B cell (primary cell): ENCODE measurements at regions not wholly inside any gene's neighbourhood (a gene's known extent, or its start where the extent isn't known, plus 50 kb on each side); places are given as distances from the start of the nearest gene placed in this dataset.
"Not testable (repeated sequence)": the region's sequence is repeated elsewhere in the genome, so short reads cannot be mapped to it uniquely, and the experiment has no call there.

Source experiments
- ATAC-seq: fragments of 200-7000 bp; cut with Tn5 transposase; one replicate; pipeline ENCODE4 v1.10.0; 2021; ENCODE audit warnings: low read depth, mild to moderate bottlenecking, moderate number of reproducible peaks, moderate library complexity
- CTCF ChIA-PET: fragments of 350-600 bp; sonication (Branson Sonifier 250); formaldehyde crosslinking; loops from one replicate; lab custom pipeline; 2021; ENCODE audit warnings: antibody characterized with exemption, inconsistent platforms; lab: Charles Lee
- POLR2A ChIA-PET: fragments of 350-600 bp; sonication (Branson Sonifier 250); formaldehyde crosslinking; loops from one replicate; lab custom pipeline; 2021; ENCODE audit warnings: antibody characterized with exemption; lab: Charles Lee
- DNase-seq: peaks from one replicate; pipeline ENCODE4 v3.0.0; 2013
- H2AFZ ChIP-seq: 2 replicates; pipeline ENCODE4 v1.6.1; 2012; ENCODE audit warnings: mild to moderate bottlenecking, low read depth, low read length; ENCODE audit not compliant: insufficient read depth, poor library complexity, severe bottlenecking
- H3K27ac ChIP-seq, 2 donors: 1 replicate in 1 of 2; 2 replicates in 1 of 2; pipeline ENCODE4 v1.5.1; 2012 to 2013; ENCODE audit warnings: low read length in 2 of 2, mild to moderate bottlenecking in 2 of 2, moderate library complexity in 1 of 2
- H3K27me3 ChIP-seq, 4 experiments: fragments of 200-600 bp in 1 of 4; sonication (generic) in 1 of 4; replicated peaks in 1 of 4; 1 replicate in 2 of 4; 2 replicates in 2 of 4; pipeline versions ENCODE4 v1.6.1 to v1.7.0; 2013 to 2016; ENCODE audit warnings: low read length in 3 of 4, mild to moderate bottlenecking in 2 of 4, mixed read lengths in 1 of 4, moderate library complexity in 1 of 4; ENCODE audit not compliant: insufficient read depth in 4 of 4, control insufficient read depth in 3 of 4; ENCODE audit errors: control extremely low read depth in 1 of 4
- H3K36me3 ChIP-seq, 2 experiments: replicated peaks in 1 of 2; 1 replicate in 1 of 2; 2 replicates in 1 of 2; pipeline versions ENCODE4 v1.6.1 to v1.7.1; 2013; ENCODE audit warnings: low read length in 1 of 2; ENCODE audit not compliant: insufficient read depth in 2 of 2, control insufficient read depth in 1 of 2; ENCODE audit errors: control extremely low read depth in 1 of 2, extremely low read depth in 1 of 2
- H3K4me1 ChIP-seq, 2 donors: fragments of 200-600 bp in 1 of 2; sonication (generic) in 1 of 2; 1 replicate in 1 of 2; 2 replicates in 1 of 2; pipeline versions ENCODE4 v1.5.1 to v1.6.1; 2013 to 2017; ENCODE audit warnings: low read length in 2 of 2; ENCODE audit not compliant: control insufficient read depth in 2 of 2, insufficient read depth in 2 of 2
- H3K4me2 ChIP-seq: replicated peaks from 2 replicates; pipeline ENCODE3; 2012; ENCODE audit warnings: mild to moderate bottlenecking, low read depth, low read length; ENCODE audit not compliant: poor library complexity, severe bottlenecking
- H3K4me3 ChIP-seq, 5 experiments: fragments of 200-600 bp in 1 of 5; sonication (generic) in 1 of 5; 1 replicate in 3 of 5; 2 replicates in 2 of 5; pipeline versions ENCODE4 v1.5.1 to v1.7.0; 2011 to 2016; ENCODE audit warnings: low read length in 4 of 5, mild to moderate bottlenecking in 4 of 5, low read depth in 2 of 5, control low read depth in 1 of 5, moderate library complexity in 1 of 5; ENCODE audit not compliant: insufficient read depth in 1 of 5; ENCODE audit errors: control extremely low read depth in 1 of 5, extremely low read depth in 1 of 5
- H3K79me2 ChIP-seq: fragments of 200-600 bp; sonication (generic); one replicate; pipeline ENCODE4 v1.6.0; 2016; ENCODE audit warnings: low read length; ENCODE audit not compliant: control insufficient read depth, insufficient read depth
- H3K9ac ChIP-seq: fragments of 200-600 bp; sonication (generic); 2 replicates; pipeline ENCODE4 v1.6.1; 2017; ENCODE audit warnings: mild to moderate bottlenecking, low read length, moderate library complexity
- H3K9me3 ChIP-seq, 3 donors: one replicate each; pipeline versions ENCODE4 v1.6.1 to v1.7.1; 2013; ENCODE audit warnings: low read length in 2 of 3; ENCODE audit not compliant: control insufficient read depth in 2 of 3, insufficient read depth in 1 of 3; ENCODE audit errors: control extremely low read depth in 1 of 3
- H4K20me1 ChIP-seq: 2 replicates; pipeline ENCODE4 v1.6.0; 2012; ENCODE audit warnings: mild to moderate bottlenecking, low read length; ENCODE audit not compliant: insufficient read depth, control insufficient read depth, poor library complexity, severe bottlenecking
- H3K27ac Mint-ChIP-seq: one replicate; pipeline ENCODE4 v1.8.0; 2021; ENCODE audit warnings: mixed read lengths
- H3K27me3 Mint-ChIP-seq: one replicate; pipeline ENCODE4 v1.8.0; 2021; ENCODE audit warnings: mixed read lengths
- H3K4me1 Mint-ChIP-seq: one replicate; pipeline ENCODE4 v1.8.0; 2021; ENCODE audit warnings: mixed read lengths
- H3K4me3 Mint-ChIP-seq: one replicate; pipeline ENCODE4 v1.8.0; 2021; ENCODE audit warnings: mixed read lengths
- H3K9me3 Mint-ChIP-seq: one replicate; pipeline ENCODE4 v1.8.0; 2022; ENCODE audit warnings: mixed read lengths; ENCODE audit not compliant: insufficient read depth
- EZH2 ChIP-seq: IDR thresholded peaks from 2 replicates; pipeline ENCODE4 v1.6.1; 2012; ENCODE audit warnings: borderline replicate concordance, low read depth, mild to moderate bottlenecking, moderate library complexity, low read length; ENCODE audit not compliant: insufficient read depth, poor library complexity, severe bottlenecking
- WGBS: methylation state at CpG from one replicate; pipeline ENCODE4 v1.1.5; 2013; ENCODE audit warnings: missing lambda C conversion rate; ENCODE audit not compliant: insufficient coverage; 5-methylcytosine and 5-hydroxymethylcytosine counted together
- intact Hi-C: fragments of 100-400 bp; cut with micrococcal nuclease; formaldehyde crosslinking; loops from one replicate; pipeline ENCODE4 v1.10.0; 2022
- TF ChIP-seq, protein P1 (sequence below): fragments of 200-600 bp; IDR thresholded peaks from one replicate; pipeline ENCODE4 v1.8.0; 2022; ENCODE audit warnings: antibody characterized with exemption, mild to moderate bottlenecking

DNA sequence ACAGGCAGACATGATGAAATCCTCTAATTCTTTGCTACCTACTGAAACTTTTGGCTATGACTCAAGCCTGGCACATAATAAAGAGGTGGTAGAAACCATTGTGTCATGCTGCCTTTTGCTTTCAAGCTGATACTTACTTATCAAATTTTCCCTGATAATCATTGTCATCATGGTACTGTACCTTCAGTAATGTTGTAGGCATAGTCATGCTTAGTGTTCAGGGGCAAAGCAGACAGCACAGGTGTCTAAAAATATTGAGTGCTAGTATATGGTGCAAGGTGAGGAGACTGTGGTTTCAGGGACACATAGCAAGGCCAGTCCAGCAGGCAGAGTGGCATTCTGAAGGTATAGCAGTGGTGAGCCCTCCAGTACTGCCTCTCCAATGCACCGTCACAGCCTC is 226.9 kb upstream of the DEPDC1 start:
- Histone ChIP-seq H2AFZ (no peak overlapping the region), H3K36me3 (no peaks in the 10 kb centered on the region), H3K27me3 (no peaks in the 10 kb centered on the region), H4K20me1 (no peaks in the 10 kb centered on the region), H3K79me2 (no peaks in the 10 kb centered on the region), H3K4me3 (no peak overlapping the region), H3K4me2 (no peak overlapping the region), H3K9me3 (no peaks in the 10 kb centered on the region), H3K4me1 (no peaks in the 10 kb centered on the region), H3K27ac (no peak overlapping the region), H3K9ac (no peak overlapping the region)
- ATAC-seq (no peak), DNase-seq (no peak)
- Mint-ChIP-seq H3K27me3 (no peaks in the 10 kb centered on the region), H3K27ac (no peak overlapping the region), H3K4me3 (no peak overlapping the region), H3K4me1 (no peaks in the 10 kb centered on the region), H3K9me3 (peaks cover 3% of the 10 kb centered on the region)
- TF ChIP-seq, protein P1, sequence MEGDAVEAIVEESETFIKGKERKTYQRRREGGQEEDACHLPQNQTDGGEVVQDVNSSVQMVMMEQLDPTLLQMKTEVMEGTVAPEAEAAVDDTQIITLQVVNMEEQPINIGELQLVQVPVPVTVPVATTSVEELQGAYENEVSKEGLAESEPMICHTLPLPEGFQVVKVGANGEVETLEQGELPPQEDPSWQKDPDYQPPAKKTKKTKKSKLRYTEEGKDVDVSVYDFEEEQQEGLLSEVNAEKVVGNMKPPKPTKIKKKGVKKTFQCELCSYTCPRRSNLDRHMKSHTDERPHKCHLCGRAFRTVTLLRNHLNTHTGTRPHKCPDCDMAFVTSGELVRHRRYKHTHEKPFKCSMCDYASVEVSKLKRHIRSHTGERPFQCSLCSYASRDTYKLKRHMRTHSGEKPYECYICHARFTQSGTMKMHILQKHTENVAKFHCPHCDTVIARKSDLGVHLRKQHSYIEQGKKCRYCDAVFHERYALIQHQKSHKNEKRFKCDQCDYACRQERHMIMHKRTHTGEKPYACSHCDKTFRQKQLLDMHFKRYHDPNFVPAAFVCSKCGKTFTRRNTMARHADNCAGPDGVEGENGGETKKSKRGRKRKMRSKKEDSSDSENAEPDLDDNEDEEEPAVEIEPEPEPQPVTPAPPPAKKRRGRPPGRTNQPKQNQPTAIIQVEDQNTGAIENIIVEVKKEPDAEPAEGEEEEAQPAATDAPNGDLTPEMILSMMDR: no peak
- no peak for TF ChIP-seq EZH2
- ChIA-PET CTCF (no interaction called here), POLR2A (no interaction called here)
- intact Hi-C loops: no loop called here
- WGBS: no CpG with 5 or more reads among the region's 1 CpG

DNA sequence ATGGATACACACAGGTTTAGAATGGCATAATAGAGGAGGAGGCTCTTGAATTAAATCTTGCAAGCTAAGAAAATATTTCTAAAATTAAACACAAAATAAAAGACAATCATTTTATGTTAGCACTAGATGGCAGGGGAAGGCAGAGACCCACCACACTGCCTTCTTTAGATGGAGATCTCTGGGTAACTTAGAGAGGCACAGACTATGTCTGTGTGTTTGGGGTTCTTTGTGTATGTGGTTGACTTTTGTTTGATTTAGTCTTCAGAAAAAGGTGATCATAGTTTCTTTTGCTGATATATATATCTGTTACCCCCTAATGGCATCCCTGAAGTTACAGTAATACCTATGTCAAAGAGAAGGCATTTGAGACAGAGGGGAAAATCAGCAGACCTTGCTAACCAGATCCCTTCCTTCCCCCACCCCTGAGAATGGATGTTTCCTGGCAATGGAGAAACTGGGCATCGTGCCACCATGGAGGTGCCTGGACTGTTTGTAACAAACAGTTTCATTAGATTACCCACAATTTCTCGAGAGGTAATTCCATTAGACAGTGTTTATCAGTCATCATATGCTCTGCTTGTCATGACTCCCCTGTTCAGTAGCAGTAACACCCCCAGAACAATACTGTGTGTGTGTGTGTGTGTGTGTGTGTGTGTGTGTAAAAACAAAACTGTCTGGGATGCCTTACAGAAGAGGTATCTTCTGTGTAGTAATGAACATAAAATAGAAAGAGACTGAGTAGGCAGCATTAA is 228.3 kb upstream of the DEPDC1 start:
- intact Hi-C loops: no loop called here
- no peak overlapping the region for H3K9ac ChIP-seq
- Mint-ChIP-seq H3K4me1 (no peaks in the 10 kb centered on the region), H3K27ac (no peak overlapping the region), H3K27me3 (no peaks in the 10 kb centered on the region), H3K9me3 (no peaks in the 10 kb centered on the region), H3K4me3 (no peak overlapping the region)
- ATAC-seq: no peak
- no peaks in the 10 kb centered on the region for H3K27me3 ChIP-seq
- H3K79me2 ChIP-seq: no peaks in the 10 kb centered on the region
- POLR2A ChIA-PET: no interaction called here
- no peaks in the 10 kb centered on the region for H4K20me1 ChIP-seq
- H3K36me3 ChIP-seq: no peaks in the 10 kb centered on the region
- H2AFZ ChIP-seq: no peak overlapping the region
- no peak overlapping the region for H3K27ac ChIP-seq
- no peak overlapping the region for H3K4me2 ChIP-seq
- H3K4me3 ChIP-seq: no peak overlapping the region
- H3K9me3 ChIP-seq: no peaks in the 10 kb centered on the region
- DNase-seq: no peak
- WGBS: 20% methylated on average over 1 of the region's 2 CpGs
- TF ChIP-seq EZH2: no peak
- TF ChIP-seq, protein P1: no peak
- H3K4me1 ChIP-seq: no peaks in the 10 kb centered on the region
- CTCF ChIA-PET: no interaction called here

GRCh38 chr1:68739486-68739885 is 242.6 kb upstream of the DEPDC1 start:
- H3K4me3 Mint-ChIP-seq, H3K9me3 ChIP-seq: not testable (repeated sequence)

More at GRCh38 chr1:68739486-68739885, 242.6 kb upstream of the DEPDC1 start:
- ATAC-seq, POLR2A ChIA-PET, H3K4me1 Mint-ChIP-seq, CTCF ChIA-PET, H3K4me2 ChIP-seq, H3K27me3 Mint-ChIP-seq, H3K79me2 ChIP-seq, H3K27me3 ChIP-seq, H2AFZ ChIP-seq, H3K27ac Mint-ChIP-seq, H3K9ac ChIP-seq, H3K36me3 ChIP-seq, H3K9me3 Mint-ChIP-seq, H4K20me1 ChIP-seq, H3K4me3 ChIP-seq, intact Hi-C loops, DNase-seq, H3K27ac ChIP-seq, H3K4me1 ChIP-seq: not testable (repeated sequence)
- WGBS: 100% methylated on average over 1 of the region's 19 CpGs
